Neuronal stem cell (in vitro differentiated cells): ENCODE measurements at regions not wholly inside any gene's neighbourhood (a gene's known extent, or its start where the extent isn't known, plus 50 kb on each side); places are given as distances from the start of the nearest gene placed in this dataset.
A peak's percentile ranks its signal among the peaks of the same experiment; 100 is the strongest.
"Not testable (repeated sequence)": the region's sequence is repeated elsewhere in the genome, so short reads cannot be mapped to it uniquely, and the experiment has no call there.

ENCODE experiments used
- DNase-seq: peaks from one replicate; pipeline ENCODE4 v3.0.0-alpha.2; 2013; ENCODE audit warnings: low spot score
- H2AFZ ChIP-seq: one replicate; pipeline ENCODE4 v1.6.1; 2013; ENCODE audit warnings: mild to moderate bottlenecking, low read length, inconsistent platforms
- H2AK5ac ChIP-seq: 2 replicates; pipeline ENCODE4 v1.6.1; 2013; ENCODE audit warnings: low read depth, mild to moderate bottlenecking, inconsistent platforms, low read length, moderate library complexity, mixed read lengths
- H2BK120ac ChIP-seq: 2 replicates; pipeline ENCODE4 v1.6.1; 2013; ENCODE audit warnings: low read depth, mild to moderate bottlenecking, inconsistent platforms, low read length, moderate library complexity, mixed read lengths
- H2BK12ac ChIP-seq: one replicate; pipeline ENCODE4 v1.6.1; 2013; ENCODE audit warnings: low read length, inconsistent platforms
- H2BK15ac ChIP-seq: 2 replicates; pipeline ENCODE4 v1.6.1; 2013; ENCODE audit warnings: mild to moderate bottlenecking, low read length, inconsistent platforms, mixed read lengths
- H2BK5ac ChIP-seq: one replicate; pipeline ENCODE4 v1.6.1; 2013; ENCODE audit warnings: inconsistent platforms, mild to moderate bottlenecking, low read length, moderate library complexity
- H3K14ac ChIP-seq: one replicate; pipeline ENCODE4 v1.6.1; 2013; ENCODE audit warnings: low read length, inconsistent platforms
- H3K18ac ChIP-seq: 2 replicates; pipeline ENCODE4 v1.6.1; 2013; ENCODE audit warnings: low read length, inconsistent platforms
- H3K23ac ChIP-seq: 2 replicates; pipeline ENCODE4 v1.6.1; 2013; ENCODE audit warnings: low read depth, mild to moderate bottlenecking, mixed read lengths, low read length, inconsistent platforms; ENCODE audit not compliant: poor library complexity
- H3K27ac ChIP-seq: replicated peaks from 3 replicates; pipeline ENCODE4 v1.5.1; 2013; ENCODE audit warnings: low read length, inconsistent platforms
- H3K27me3 ChIP-seq, 3 experiments: 2 replicates each; pipeline ENCODE4 v1.6.1; 2013; ENCODE audit warnings: low read length in 3 of 3, mild to moderate bottlenecking in 2 of 3, inconsistent platforms in 1 of 3, low read depth in 1 of 3, mixed read lengths in 1 of 3, moderate library complexity in 1 of 3; ENCODE audit not compliant: control insufficient read depth in 3 of 3, insufficient read depth in 3 of 3
- H3K36me3 ChIP-seq, 2 donors: replicated peaks in 1 of 2; 2 replicates each; pipeline ENCODE4 v1.6.1; 2013; ENCODE audit warnings: low read length in 2 of 2; ENCODE audit not compliant: control insufficient read depth in 2 of 2, insufficient read depth in 2 of 2
- H3K4ac ChIP-seq: 2 replicates; pipeline ENCODE4 v1.6.1; 2013; ENCODE audit warnings: inconsistent platforms, mild to moderate bottlenecking, low read length, moderate library complexity
- H3K4me1 ChIP-seq, 2 donors: 1 replicate in 1 of 2; 2 replicates in 1 of 2; pipeline ENCODE4 v1.6.1; 2013; ENCODE audit warnings: low read length in 2 of 2, low read depth in 1 of 2; ENCODE audit not compliant: control insufficient read depth in 2 of 2, insufficient read depth in 1 of 2
- H3K4me2 ChIP-seq: one replicate; pipeline ENCODE4 v1.6.1; 2013; ENCODE audit warnings: mild to moderate bottlenecking, low read length, inconsistent platforms; ENCODE audit not compliant: insufficient read depth, poor library complexity, severe bottlenecking
- H3K4me3 ChIP-seq, 2 donors: 2 replicates each; pipeline ENCODE4 v1.5.1; 2013; ENCODE audit warnings: low read length in 2 of 2, mild to moderate bottlenecking in 2 of 2, inconsistent platforms in 1 of 2, moderate library complexity in 1 of 2
- H3K79me1 ChIP-seq: one replicate; pipeline ENCODE4 v1.6.1; 2013; ENCODE audit warnings: low read depth, mild to moderate bottlenecking, inconsistent platforms, low read length, moderate library complexity
- H3K9ac ChIP-seq: one replicate; pipeline ENCODE4 v1.6.1; 2013; ENCODE audit warnings: mild to moderate bottlenecking, low read depth, low read length, inconsistent platforms; ENCODE audit not compliant: poor library complexity
- H3K9me3 ChIP-seq, 2 donors: replicated peaks in 1 of 2; 2 replicates each; pipeline versions ENCODE3 to v1.6.1; 2013; ENCODE audit warnings: low read length in 2 of 2, mild to moderate bottlenecking in 2 of 2, inconsistent platforms in 1 of 2, low read depth in 1 of 2, mixed read lengths in 1 of 2, moderate library complexity in 1 of 2; ENCODE audit not compliant: control insufficient read depth in 2 of 2, insufficient read depth in 1 of 2
- H4K8ac ChIP-seq: one replicate; pipeline ENCODE4 v1.6.1; 2013; ENCODE audit warnings: low read depth, mild to moderate bottlenecking, inconsistent platforms, low read length, moderate library complexity
- H4K91ac ChIP-seq: one replicate; pipeline ENCODE4 v1.6.1; 2013; ENCODE audit warnings: low read length, low read depth, mild to moderate bottlenecking, inconsistent platforms; ENCODE audit not compliant: poor library complexity
- WGBS, 2 donors: extraction: QIAGEN DNeasy Blood & Tissue Kit; methylation state at CpG; one replicate each; pipeline ENCODE4 v1.1.7; 2013; ENCODE audit warnings: missing lambda C conversion rate in 2 of 2, mixed read lengths in 1 of 2; ENCODE audit not compliant: insufficient read length in 2 of 2, insufficient replicate concordance in 1 of 2; ENCODE audit errors: extremely low coverage in 2 of 2; 5-methylcytosine and 5-hydroxymethylcytosine counted together

DNA sequence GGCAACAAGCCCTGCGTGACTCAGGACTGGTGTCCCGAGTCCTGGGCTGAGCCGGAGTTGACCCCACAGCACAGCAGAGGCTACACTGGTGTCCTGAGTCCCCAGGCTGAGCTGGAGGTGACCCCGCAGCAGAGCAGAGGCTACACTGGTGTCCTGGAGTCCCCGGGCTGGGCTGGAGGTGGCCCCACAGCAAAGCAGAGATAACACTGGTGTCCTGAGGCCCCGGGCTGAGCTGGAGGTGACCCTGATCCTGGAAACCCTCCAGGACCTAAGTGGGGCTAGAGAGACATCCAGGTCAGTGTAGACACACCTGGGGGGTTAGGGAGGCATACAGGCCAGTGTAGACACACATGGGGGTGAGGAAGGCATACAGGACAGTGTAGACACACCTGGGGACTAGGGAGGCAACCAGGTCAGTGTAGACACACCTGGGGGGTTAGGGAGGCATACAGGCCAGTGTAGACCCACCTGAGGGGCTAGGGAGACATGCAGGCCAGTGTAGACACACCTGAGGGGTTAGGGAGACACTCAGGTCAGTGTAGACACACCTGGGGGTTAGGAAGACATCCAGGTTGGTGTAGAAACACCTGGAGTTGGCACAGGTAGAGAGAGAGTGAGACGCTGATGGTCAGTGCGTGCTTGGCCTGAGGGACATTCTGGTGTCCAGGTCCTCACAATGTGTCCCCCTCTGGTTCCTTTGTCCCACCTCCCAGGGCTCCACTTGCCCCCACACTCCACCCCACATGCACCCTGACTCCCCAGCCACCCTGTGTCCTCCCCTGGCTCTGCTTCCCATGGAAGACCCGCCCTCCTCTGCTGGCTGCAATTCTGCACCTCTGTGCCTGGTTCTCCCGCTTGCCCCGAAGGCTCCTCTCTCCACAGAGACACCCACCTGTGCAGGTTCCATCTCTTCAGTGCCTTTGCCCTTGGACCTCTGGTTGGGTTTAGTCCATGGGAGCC lies 321.6 kb upstream of the SFSWAP start:
- Histone ChIP-seq H3K4ac (no peak overlapping the region), H2BK5ac (no peak overlapping the region), H4K91ac (no peak overlapping the region), H2BK15ac (no peak overlapping the region), H3K79me1 (no peaks in the 10 kb centered on the region), H2BK12ac (no peak overlapping the region), H3K36me3 (no peaks in the 10 kb centered on the region), H4K8ac (no peak overlapping the region), H3K9ac (no peak overlapping the region), H3K4me3 (no peak overlapping the region), H3K4me1 (peaks cover 0 to 25% of the 10 kb centered on the region in 2 donors), H3K27me3 (peaks cover 0 to 9% (median 0%) of the 10 kb centered on the region in 3 experiments), H3K18ac (no peak overlapping the region), H2AK5ac (no peak overlapping the region), H3K23ac (no peak overlapping the region), H3K27ac (no peak overlapping the region), H3K14ac (no peak overlapping the region), H2AFZ (no peak overlapping the region), H2BK120ac (no peak overlapping the region), H3K4me2 (no peak overlapping the region), H3K9me3 (no peaks in the 10 kb centered on the region)
- no CpG with 5 or more reads among the region's 11 CpGs for WGBS, 2 donors
- DNase-seq, result no peak

DNA sequence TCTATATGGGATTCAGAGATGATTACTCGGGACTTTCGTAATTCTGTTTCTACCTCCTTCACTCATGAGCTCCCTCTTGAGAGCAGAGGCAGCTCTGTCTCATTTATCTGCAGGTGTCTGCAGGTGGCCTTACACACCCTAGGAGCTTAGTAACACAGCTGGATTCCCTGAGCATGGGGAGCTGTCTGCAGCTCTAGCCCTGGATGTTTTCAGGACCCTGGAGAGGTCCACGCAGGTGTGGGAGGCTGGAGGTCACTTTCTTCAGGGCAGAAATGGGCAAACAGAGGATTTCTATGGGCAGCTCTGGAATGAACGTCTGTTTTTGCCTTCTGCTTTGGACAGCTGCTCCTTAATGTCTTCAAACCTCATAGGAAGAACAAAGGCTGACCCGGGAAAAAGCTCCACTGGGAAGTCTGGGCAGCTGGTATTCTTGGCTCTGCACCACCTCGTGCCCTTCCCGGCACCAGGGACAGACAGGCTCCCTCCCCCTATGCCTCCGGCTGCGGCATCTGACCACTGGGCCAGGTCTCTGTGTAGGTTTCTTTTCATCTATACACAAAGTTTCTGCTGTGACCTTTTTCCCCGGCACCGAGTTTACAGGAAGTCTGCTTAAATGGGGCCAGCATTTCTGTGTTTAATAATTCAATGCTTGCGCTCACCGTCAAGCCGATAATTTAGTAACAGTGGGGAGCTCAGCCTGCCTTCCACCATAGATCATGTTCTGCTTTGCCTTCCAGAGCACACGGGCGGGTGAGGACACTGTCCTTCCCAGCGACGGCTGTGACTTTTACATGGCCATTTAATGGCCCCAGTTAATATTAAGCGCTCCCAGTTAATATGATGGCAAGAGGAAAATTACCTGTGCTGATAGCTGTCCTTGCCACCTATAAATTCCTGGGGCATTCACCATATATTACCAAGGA lies 320.2 kb upstream of the SFSWAP start:
- no peak overlapping the region for H3K4me2 ChIP-seq
- H2BK5ac ChIP-seq, result no peak overlapping the region
- H3K4ac ChIP-seq, result no peak overlapping the region
- H3K18ac ChIP-seq, result no peak overlapping the region
- H3K4me3 ChIP-seq, result no peak overlapping the region
- no peak overlapping the region for H3K9ac ChIP-seq
- H3K36me3 ChIP-seq, result no peaks in the 10 kb centered on the region
- no peak overlapping the region for H3K23ac ChIP-seq
- H3K79me1 ChIP-seq, result no peaks in the 10 kb centered on the region
- H2AFZ ChIP-seq, result no peak overlapping the region
- H3K27me3 ChIP-seq, result no peaks in the 10 kb centered on the region
- H3K9me3 ChIP-seq, result no peaks in the 10 kb centered on the region
- WGBS, 2 donors, result no CpG with 5 or more reads among the region's 19 CpGs
- H3K4me1 ChIP-seq, result peaks cover 0 to 22% of the 10 kb centered on the region in 2 donors
- H4K91ac ChIP-seq, result no peak overlapping the region
- DNase-seq, result peak; percentile 56
- no peak overlapping the region for H4K8ac ChIP-seq
- H3K14ac ChIP-seq, result no peak overlapping the region
- H2BK12ac ChIP-seq, result no peak overlapping the region
- H3K27ac ChIP-seq, result no peak overlapping the region
- no peak overlapping the region for H2BK120ac ChIP-seq
- no peak overlapping the region for H2AK5ac ChIP-seq
- H2BK15ac ChIP-seq, result no peak overlapping the region

DNA sequence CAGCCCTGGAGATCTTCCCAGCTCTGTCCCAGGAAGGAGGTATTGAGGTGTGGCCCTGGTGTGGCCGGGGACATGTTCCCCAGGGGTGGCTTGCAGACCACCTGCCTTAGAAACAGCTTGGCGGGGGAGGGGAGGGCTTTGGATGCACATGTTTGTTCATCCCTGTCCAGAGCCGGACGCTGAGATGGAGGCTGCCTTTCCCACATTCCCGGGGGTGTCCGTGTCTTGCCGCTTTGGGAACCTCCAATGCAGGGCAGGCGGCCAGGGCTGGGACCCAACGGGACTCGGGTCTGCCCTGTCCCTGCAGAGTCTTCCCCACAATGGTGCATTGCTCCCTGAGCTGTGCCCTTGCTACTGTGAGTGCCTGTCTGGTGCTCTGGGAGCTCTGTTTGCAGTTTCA lies 319.5 kb upstream of the SFSWAP start:
- H4K91ac ChIP-seq, result no peak overlapping the region
- H3K9me3 ChIP-seq, result peaks cover 5% of the 10 kb centered on the region in 2 donors
- H3K14ac ChIP-seq, result no peak overlapping the region
- H4K8ac ChIP-seq, result no peak overlapping the region
- no peak overlapping the region for H2AK5ac ChIP-seq
- H3K4ac ChIP-seq, result no peak overlapping the region
- no peaks in the 10 kb centered on the region for H3K79me1 ChIP-seq
- H3K4me1 ChIP-seq, result peaks cover 0 to 20% of the 10 kb centered on the region in 2 donors
- H2AFZ ChIP-seq, result no peak overlapping the region
- no peak overlapping the region for H3K4me3 ChIP-seq
- no peak overlapping the region for H3K23ac ChIP-seq
- no peak overlapping the region for H3K27ac ChIP-seq
- no peak for DNase-seq
- no peak overlapping the region for H3K9ac ChIP-seq
- H2BK15ac ChIP-seq, result no peak overlapping the region
- no peak overlapping the region for H3K18ac ChIP-seq
- WGBS, 2 donors, result no CpG with 5 or more reads among the region's 10 CpGs
- no peak overlapping the region for H3K4me2 ChIP-seq
- H2BK120ac ChIP-seq, result no peak overlapping the region
- no peaks in the 10 kb centered on the region for H3K36me3 ChIP-seq
- no peaks in the 10 kb centered on the region for H3K27me3 ChIP-seq
- H2BK12ac ChIP-seq, result no peak overlapping the region
- H2BK5ac ChIP-seq, result peak overlapping the region; percentile 48

DNA sequence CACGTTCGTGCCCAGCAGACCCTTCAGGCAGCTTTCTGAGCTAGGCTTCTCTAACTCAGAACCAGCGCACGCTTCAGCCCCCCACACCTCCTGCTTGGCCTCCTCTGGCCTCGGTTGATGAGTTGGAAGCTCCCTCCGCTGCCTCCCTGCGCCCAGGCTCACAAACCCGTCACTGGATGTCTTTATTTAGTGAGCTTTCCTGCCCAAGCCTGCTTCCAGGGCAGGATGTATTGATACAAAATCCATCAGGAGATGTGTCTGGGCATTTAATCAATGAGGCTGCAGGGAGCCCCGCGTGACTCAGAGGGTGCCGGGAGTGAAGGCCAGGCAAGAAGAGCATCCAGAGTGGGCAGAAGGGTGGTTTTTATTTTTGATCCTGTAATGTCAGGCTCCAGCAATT lies 316.1 kb upstream of the SFSWAP start:
- not testable (repeated sequence) for H3K79me1 ChIP-seq, H2BK12ac ChIP-seq, H4K8ac ChIP-seq, H2AK5ac ChIP-seq, H2BK5ac ChIP-seq, H3K27me3 ChIP-seq, H2AFZ ChIP-seq, H2BK15ac ChIP-seq, DNase-seq, H3K14ac ChIP-seq, H3K9ac ChIP-seq, H3K36me3 ChIP-seq, H3K23ac ChIP-seq, H2BK120ac ChIP-seq, H3K4me3 ChIP-seq, H3K27ac ChIP-seq, H3K18ac ChIP-seq, H3K4ac ChIP-seq, H4K91ac ChIP-seq, H3K4me2 ChIP-seq
- no CpG with 5 or more reads among the region's 11 CpGs for whole genome bisulfite sequencing, 2 donors
- peaks cover 0 to 13% of the 10 kb centered on the region in 2 donors for H3K4me1 ChIP-seq
- peaks cover 10 to 25% of the 10 kb centered on the region in 2 donors for H3K9me3 ChIP-seq
